Vagina (tissue), 2 donors: ENCODE measurements at regions not wholly inside any gene's neighbourhood (a gene's known extent, or its start where the extent isn't known, plus 50 kb on each side); places are given as distances from the start of the nearest gene placed in this dataset.

Experiments used
- DNase-seq, 2 donors: peaks; one replicate each; pipeline ENCODE4 v3.0.0-alpha.2; 2017; ENCODE audit errors: extremely low spot score in 2 of 2
- H3K27ac ChIP-seq: fragments of 200-600 bp; sonication (generic); one replicate; pipeline ENCODE4 v1.5.1; 2019
- H3K27me3 ChIP-seq: fragments of 200-600 bp; sonication (generic); one replicate; pipeline ENCODE4 v1.5.1; 2019
- H3K36me3 ChIP-seq, 2 donors: fragments of 200-600 bp; sonication (generic); one replicate each; pipeline ENCODE4 v1.5.1; 2017 to 2019
- H3K4me1 ChIP-seq: fragments of 200-600 bp; sonication (generic); one replicate; pipeline ENCODE4 v1.5.1; 2019
- H3K4me3 ChIP-seq, 2 donors: fragments of 200-600 bp; sonication (generic); 1 replicate in 1 of 2; 2 replicates in 1 of 2; pipeline ENCODE4 v1.5.1; 2016 to 2019
- H3K9me3 ChIP-seq: fragments of 200-600 bp; sonication (generic); one replicate; pipeline ENCODE4 v1.5.1; 2019
- CTCF ChIP-seq, 3 experiments: fragments of 450-650 bp in 2 of 3; fragments of 200-600 bp in 1 of 3; sonication (generic) in 1 of 3; IDR thresholded peaks; one replicate each; pipeline ENCODE4 v1.5.1; 2017 to 2019; ENCODE audit warnings: antibody characterized with exemption in 3 of 3, mild to moderate bottlenecking in 2 of 3, moderate library complexity in 2 of 3
- POLR2A ChIP-seq, 2 donors: fragments of 450-650 bp; IDR thresholded peaks; one replicate each; pipeline ENCODE4 v1.6.1; 2017; ENCODE audit warnings: antibody characterized with exemption in 2 of 2, mild to moderate bottlenecking in 2 of 2, moderate library complexity in 2 of 2
- POLR2AphosphoS5 ChIP-seq, 2 donors: sonication (generic); formaldehyde crosslinking; IDR thresholded peaks; one replicate each; pipeline ENCODE4 v1.9.0; 2017; ENCODE audit warnings: antibody characterized with exemption in 2 of 2, mild to moderate bottlenecking in 2 of 2, low read depth in 1 of 2; ENCODE audit not compliant: insufficient read depth in 1 of 2
- intact Hi-C: fragments of 100-400 bp; cut with DNase I; formaldehyde crosslinking; loops from one replicate; pipeline ENCODE4 v1.15.1; 2023

GRCh38 chr6:63451238-63451637, 121.0 kb upstream of the LOC128125822 start:
- intact Hi-C loops: no loop called here
- TF ChIP-seq POLR2AphosphoS5 (IDR thresholded peaks at IDR 0.05; ENCODE audit: insufficient read depth in 1 of 2, low read depth in 1 of 2) (no peak), POLR2A (IDR thresholded peaks at IDR 0.05) (no peak), CTCF (IDR thresholded peaks at IDR 0.05) (no peak)
- H3K36me3 ChIP-seq: no peaks in the 10 kb centered on the region
- H3K9me3 ChIP-seq: no peaks in the 10 kb centered on the region
- no peaks in the 10 kb centered on the region for H3K4me1 ChIP-seq
- no peaks in the 10 kb centered on the region for H3K27me3 ChIP-seq
- DNase-seq: no peak
- no peak overlapping the region for H3K27ac ChIP-seq
- H3K4me3 ChIP-seq: no peak overlapping the region

GRCh38 chr6:63452125-63452524, 120.2 kb upstream of the LOC128125822 start:
- no peaks in the 10 kb centered on the region for H3K27me3 ChIP-seq
- H3K27ac ChIP-seq: no peak overlapping the region
- H3K36me3 ChIP-seq: no peaks in the 10 kb centered on the region
- TF ChIP-seq POLR2AphosphoS5 (IDR thresholded peaks at IDR 0.05; ENCODE audit: insufficient read depth in 1 of 2, low read depth in 1 of 2) (no peak), CTCF (IDR thresholded peaks at IDR 0.05) (no peak), POLR2A (IDR thresholded peaks at IDR 0.05) (no peak)
- intact Hi-C loops: no loop called here
- no peak for DNase-seq
- H3K4me3 ChIP-seq: no peak overlapping the region
- H3K4me1 ChIP-seq: no peaks in the 10 kb centered on the region
- no peaks in the 10 kb centered on the region for H3K9me3 ChIP-seq

- no peak for TF ChIP-seq CTCF (IDR thresholded peaks at IDR 0.05)
- no peak for TF ChIP-seq POLR2AphosphoS5 (IDR thresholded peaks at IDR 0.05; ENCODE audit: insufficient read depth in 1 of 2, low read depth in 1 of 2)
- TF ChIP-seq POLR2A (IDR thresholded peaks at IDR 0.05): no peak
- Histone ChIP-seq H3K27ac (no peak overlapping the region), H3K4me3 (no peak overlapping the region), H3K36me3 (no peaks in the 10 kb centered on the region), H3K4me1 (no peaks in the 10 kb centered on the region), H3K27me3 (no peaks in the 10 kb centered on the region), H3K9me3 (no peaks in the 10 kb centered on the region)
- intact Hi-C loops: no loop called here
- DNase-seq: no peak
These were observed 115.5 kb upstream of the LOC128125822 start for GRCh38 chr6:63456734-63457133.

- TF ChIP-seq POLR2A (IDR thresholded peaks at IDR 0.05) (no peak), POLR2AphosphoS5 (IDR thresholded peaks at IDR 0.05; ENCODE audit: insufficient read depth in 1 of 2, low read depth in 1 of 2) (no peak), CTCF (IDR thresholded peaks at IDR 0.05) (no peak)
- H3K4me1 ChIP-seq: no peaks in the 10 kb centered on the region
- no peaks in the 10 kb centered on the region for H3K36me3 ChIP-seq
- no peaks in the 10 kb centered on the region for H3K9me3 ChIP-seq
- intact Hi-C loops: no loop called here
- no peaks in the 10 kb centered on the region for H3K27me3 ChIP-seq
- H3K27ac ChIP-seq: no peak overlapping the region
- H3K4me3 ChIP-seq: no peak overlapping the region
- no peak for DNase-seq
These were observed 113.7 kb upstream of the LOC128125822 start for GRCh38 chr6:63458480-63459115.

- Histone ChIP-seq H3K36me3 (no peaks in the 10 kb centered on the region), H3K4me3 (no peak overlapping the region), H3K27ac (no peak overlapping the region), H3K9me3 (no peaks in the 10 kb centered on the region), H3K27me3 (no peaks in the 10 kb centered on the region), H3K4me1 (no peaks in the 10 kb centered on the region)
- TF ChIP-seq POLR2AphosphoS5 (IDR thresholded peaks at IDR 0.05; ENCODE audit: insufficient read depth in 1 of 2, low read depth in 1 of 2) (no peak), CTCF (IDR thresholded peaks at IDR 0.05) (no peak), POLR2A (IDR thresholded peaks at IDR 0.05) (no peak)
- intact Hi-C loops: no loop called here
- no peak for DNase-seq
These were observed 112.5 kb upstream of the LOC128125822 start for GRCh38 chr6:63459814-63460213.
